ENCODE measurements at regions not wholly inside any gene's neighbourhood (a gene's known extent, or its start where the extent isn't known, plus 50 kb on each side); places are given as distances from the start of the nearest gene placed in this dataset.

DNA sequence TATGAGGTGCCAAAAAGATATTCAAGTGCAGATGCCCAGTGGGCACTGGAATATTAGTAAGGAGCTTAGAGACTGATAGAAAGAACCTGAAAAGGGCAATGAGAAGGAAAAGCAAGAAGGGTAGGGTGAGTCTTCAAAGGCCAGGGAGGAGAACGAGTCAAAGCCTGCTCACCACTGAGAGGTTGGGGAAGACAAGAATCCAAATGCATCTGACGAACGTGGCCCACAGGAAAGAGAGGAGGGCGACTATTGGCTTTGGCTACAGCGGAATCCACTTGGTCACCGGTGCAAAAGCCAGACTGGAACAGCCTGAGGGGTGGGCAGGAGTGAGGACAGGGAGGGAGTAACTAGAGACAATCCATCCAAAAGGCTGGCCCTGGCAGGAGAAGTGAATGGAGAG lies 216.7 kb upstream of the KLF14 start:
- Histone ChIP-seq H3K4me3 (no peak overlapping the region), H3K4me1 (peaks cover 0 to 32% (median 13%) of the 10 kb centered on the region in 4 donors), H3K27ac (no peak overlapping the region), H3K36me3 (peaks cover 0 to 20% (median 2%) of the 10 kb centered on the region in 4 donors), H3K27me3 (no peaks in the 10 kb centered on the region), H3K9me3 (no peaks in the 10 kb centered on the region)
- no peak for TF ChIP-seq POLR2AphosphoS5 (IDR thresholded peaks at IDR 0.05)
- no peak for TF ChIP-seq EP300 (IDR thresholded peaks at IDR 0.05)
- TF ChIP-seq POLR2A (IDR thresholded peaks at IDR 0.05), result no peak
- TF ChIP-seq CTCF (IDR thresholded peaks at IDR 0.05), result no peak
- WGBS, 2 donors, result 92 to 94% methylated on average over 6 of the region's 6 CpGs
- DNase-seq, result no peak
- intact Hi-C loops (cut with DNase I), result no loop called here

GRCh38 chr7:130951303-130951975 lies 217.4 kb upstream of the KLF14 start:
- H3K27ac ChIP-seq, result peak overlapping the region in 1 of 4 donors; percentile 1
- no peak for DNase-seq
- WGBS, 2 donors, result 88 to 93% methylated on average over 14 of the region's 14 CpGs
- TF ChIP-seq POLR2A (IDR thresholded peaks at IDR 0.05), result no peak
- TF ChIP-seq CTCF (IDR thresholded peaks at IDR 0.05), result no peak
- TF ChIP-seq POLR2AphosphoS5 (IDR thresholded peaks at IDR 0.05), result no peak
- no peak for TF ChIP-seq EP300 (IDR thresholded peaks at IDR 0.05)
- H3K4me3 ChIP-seq, result no peak overlapping the region
- H3K9me3 ChIP-seq, result no peaks in the 10 kb centered on the region
- no peaks in the 10 kb centered on the region for H3K27me3 ChIP-seq
- peaks cover 0 to 19% (median 2%) of the 10 kb centered on the region in 4 donors for H3K36me3 ChIP-seq
- intact Hi-C loops (cut with DNase I), result no loop called here
- H3K4me1 ChIP-seq, result peaks cover 0 to 39% (median 16%) of the 10 kb centered on the region in 4 donors

GRCh38 chr7:130951976-130952876 lies 218.2 kb upstream of the KLF14 start:
- peak overlapping the region in 1 of 4 donors; percentile 1 for H3K27ac ChIP-seq
- TF ChIP-seq EP300 (IDR thresholded peaks at IDR 0.05) (no peak), POLR2AphosphoS5 (IDR thresholded peaks at IDR 0.05) (no peak), POLR2A (IDR thresholded peaks at IDR 0.05) (no peak), CTCF (IDR thresholded peaks at IDR 0.05) (no peak)
- H3K9me3 ChIP-seq, result no peaks in the 10 kb centered on the region
- 90% methylated on average over 16 of the region's 16 CpGs for WGBS, 2 donors
- DNase-seq, result no peak
- H3K4me1 ChIP-seq, result peaks cover 0 to 47% (median 24%) of the 10 kb centered on the region in 4 donors
- intact Hi-C loops (cut with DNase I), result no loop called here
- H3K27me3 ChIP-seq, result no peaks in the 10 kb centered on the region
- no peak overlapping the region for H3K4me3 ChIP-seq
- peaks cover 0 to 19% (median 2%) of the 10 kb centered on the region in 4 donors for H3K36me3 ChIP-seq

GRCh38 chr7:130953196-130953595 lies 219.2 kb upstream of the KLF14 start:
- intact Hi-C loops (cut with DNase I), result no loop called here
- WGBS, 2 donors, result 91% methylated on average over 4 of the region's 4 CpGs

More at GRCh38 chr7:130953196-130953595, 219.2 kb upstream of the KLF14 start:
- peaks cover 0 to 47% (median 27%) of the 10 kb centered on the region in 4 donors for H3K4me1 ChIP-seq
- H3K36me3 ChIP-seq, result peaks cover 0 to 22% (median 2%) of the 10 kb centered on the region in 4 donors
- no peak overlapping the region for H3K4me3 ChIP-seq
- no peaks in the 10 kb centered on the region for H3K9me3 ChIP-seq
- TF ChIP-seq EP300 (IDR thresholded peaks at IDR 0.05), result no peak
- TF ChIP-seq POLR2AphosphoS5 (IDR thresholded peaks at IDR 0.05), result no peak
- TF ChIP-seq POLR2A (IDR thresholded peaks at IDR 0.05), result no peak
- TF ChIP-seq CTCF (IDR thresholded peaks at IDR 0.05), result no peak
- no peak overlapping the region for H3K27ac ChIP-seq
- no peak for DNase-seq
- H3K27me3 ChIP-seq, result no peaks in the 10 kb centered on the region

All from sigmoid colon (tissue), 6 donors.